ENCODE measurements at regions not wholly inside any gene's neighbourhood (a gene's known extent, or its start where the extent isn't known, plus 50 kb on each side); places are given as distances from the start of the nearest gene placed in this dataset.
A peak's percentile ranks its signal among the peaks of the same experiment; 100 is the strongest.

- Histone ChIP-seq H3F3A (ENCODE audit: insufficient read depth, low read length) (peaks cover 2% of the 10 kb centered on the region; the same call in 1 of the 2 replicates), H3K9ac (ENCODE audit: low read length) (peak overlapping the region; percentile 68), H3K27me3 (ENCODE audit: insufficient read depth, low read length) (no peaks in the 10 kb centered on the region), H3K9me2 (ENCODE audit: low read depth, low read length) (no peaks in the 10 kb centered on the region), H2AFZ (ENCODE audit: low read length) (no peak overlapping the region), H3K27ac (ENCODE audit: low read depth, low read length, poor library complexity, severe bottlenecking) (peak overlapping the region; percentile 96), H3K9me3 (ENCODE audit: low read length) (peaks cover 10% of the 10 kb centered on the region; the same call in 1 of the 2 replicates), H4K20me1 (ENCODE audit: insufficient read depth, low read length) (no peaks in the 10 kb centered on the region), H3K4me2 (ENCODE audit: low read length) (peak overlapping the region; percentile 56), H3K4me1 (ENCODE audit: insufficient read depth, low read length, severe bottlenecking) (peaks cover 73% of the 10 kb centered on the region), H3K4me3 (ENCODE audit: low read depth, low read length, poor library complexity, severe bottlenecking) (no peak overlapping the region), H3K79me2 (ENCODE audit: insufficient read depth, low read length) (no peaks in the 10 kb centered on the region), H3K36me3 (ENCODE audit: insufficient read depth, low read length) (peaks cover 4% of the 10 kb centered on the region; the same call in 1 of the 2 replicates)
- TF ChIP-seq EZH2 (IDR thresholded peaks at IDR 0.05; ENCODE audit: borderline replicate concordance, low read length): no peak
- no peak for TF ChIP-seq CTCF (IDR thresholded peaks at IDR 0.05; ENCODE audit: low read length)
These were observed 403.4 kb downstream of the PTPRC start for GRCh38 chr1:199042193-199042592.

DNA sequence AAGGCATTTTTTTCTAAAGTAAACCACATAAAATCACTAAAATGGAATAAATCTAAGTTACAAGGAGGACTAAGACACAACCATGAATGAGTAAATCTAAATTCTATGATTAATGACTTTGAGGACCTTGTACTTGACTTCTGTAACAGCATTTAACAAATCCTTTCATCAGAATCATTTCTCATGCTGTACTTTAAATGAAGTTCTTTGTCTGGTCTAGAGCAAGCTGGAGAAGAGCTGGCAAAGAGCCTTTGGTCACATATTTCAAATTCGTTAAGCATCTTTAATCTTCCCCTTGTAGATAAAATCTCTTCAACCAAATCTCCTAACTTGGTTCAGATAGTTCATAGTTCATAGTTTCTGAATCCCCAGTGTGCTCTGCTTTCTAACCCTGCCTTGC lies 405.4 kb downstream of the PTPRC start:
- Histone ChIP-seq H4K20me1 (ENCODE audit: insufficient read depth, low read length) (no peaks in the 10 kb centered on the region), H3K36me3 (ENCODE audit: insufficient read depth, low read length) (peaks cover 4% of the 10 kb centered on the region; the same call in 1 of the 2 replicates), H3K9me3 (ENCODE audit: low read length) (peaks cover 8% of the 10 kb centered on the region; the same call in 1 of the 2 replicates), H3K9ac (ENCODE audit: low read length) (no peak overlapping the region), H3K27me3 (ENCODE audit: insufficient read depth, low read length) (no peaks in the 10 kb centered on the region), H3K79me2 (ENCODE audit: insufficient read depth, low read length) (no peaks in the 10 kb centered on the region), H3K4me1 (ENCODE audit: insufficient read depth, low read length, severe bottlenecking) (peaks cover 61% of the 10 kb centered on the region), H3K4me3 (ENCODE audit: low read depth, low read length, poor library complexity, severe bottlenecking) (no peak overlapping the region), H3K9me2 (ENCODE audit: low read depth, low read length) (no peaks in the 10 kb centered on the region), H3K27ac (ENCODE audit: low read depth, low read length, poor library complexity, severe bottlenecking) (peak overlapping the region; percentile 14), H3F3A (ENCODE audit: insufficient read depth, low read length) (peaks cover 2% of the 10 kb centered on the region; the same call in 1 of the 2 replicates), H2AFZ (ENCODE audit: low read length) (no peak overlapping the region), H3K4me2 (ENCODE audit: low read length) (no peak overlapping the region)
- no peak for TF ChIP-seq EZH2 (IDR thresholded peaks at IDR 0.05; ENCODE audit: borderline replicate concordance, low read length)
- no peak for TF ChIP-seq CTCF (IDR thresholded peaks at IDR 0.05; ENCODE audit: low read length)

DNA sequence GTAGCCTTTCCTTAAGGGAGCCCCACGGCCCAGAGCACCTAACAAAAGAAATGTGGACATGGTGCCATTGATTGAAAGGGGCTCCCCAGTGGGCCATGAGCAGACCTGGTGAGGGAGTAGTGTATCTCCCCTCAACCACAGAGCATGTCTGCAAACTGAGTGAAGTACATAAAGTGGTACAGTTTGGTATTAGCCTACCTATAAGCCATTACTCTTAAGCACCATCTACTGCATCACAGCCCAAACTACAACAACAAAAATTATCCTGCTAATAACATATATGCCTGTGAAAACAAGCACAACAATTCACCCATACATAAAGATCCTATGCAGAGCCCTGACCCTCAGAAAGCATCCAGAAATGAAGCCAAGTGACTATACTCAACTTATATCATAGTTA lies 407.8 kb downstream of the PTPRC start:
- Histone ChIP-seq H3K4me3 (ENCODE audit: low read depth, low read length, poor library complexity, severe bottlenecking) (no peak overlapping the region), H3K9me3 (ENCODE audit: low read length) (peaks cover 27% of the 10 kb centered on the region), H3K4me2 (ENCODE audit: low read length) (no peak overlapping the region), H2AFZ (ENCODE audit: low read length) (no peak overlapping the region), H3K27me3 (ENCODE audit: insufficient read depth, low read length) (no peaks in the 10 kb centered on the region), H4K20me1 (ENCODE audit: insufficient read depth, low read length) (no peaks in the 10 kb centered on the region), H3K79me2 (ENCODE audit: insufficient read depth, low read length) (no peaks in the 10 kb centered on the region), H3K9me2 (ENCODE audit: low read depth, low read length) (no peaks in the 10 kb centered on the region), H3K9ac (ENCODE audit: low read length) (no peak overlapping the region), H3K36me3 (ENCODE audit: insufficient read depth, low read length) (peaks cover 4% of the 10 kb centered on the region; the same call in 1 of the 2 replicates), H3K27ac (ENCODE audit: low read depth, low read length, poor library complexity, severe bottlenecking) (peak overlapping the region; percentile 38), H3K4me1 (ENCODE audit: insufficient read depth, low read length, severe bottlenecking) (peaks cover 37% of the 10 kb centered on the region), H3F3A (ENCODE audit: insufficient read depth, low read length) (peaks cover 2% of the 10 kb centered on the region; the same call in 1 of the 2 replicates)
- TF ChIP-seq CTCF (IDR thresholded peaks at IDR 0.05; ENCODE audit: low read length): peak; percentile 54
- TF ChIP-seq EZH2 (IDR thresholded peaks at IDR 0.05; ENCODE audit: borderline replicate concordance, low read length): no peak

Data from OCI-LY1 (cell line).